Endodermal cell (in vitro differentiated cells): ENCODE measurements at regions not wholly inside any gene's neighbourhood (a gene's known extent, or its start where the extent isn't known, plus 50 kb on each side); places are given as distances from the start of the nearest gene placed in this dataset.

ENCODE experiments used
- DNase-seq: peaks from one replicate; pipeline ENCODE4 v3.0.0-alpha.2; 2017
- H3K27ac ChIP-seq: 2 replicates; pipeline ENCODE4 v1.5.1; 2013; ENCODE audit warnings: mild to moderate bottlenecking, low read depth, low read length, moderate library complexity
- H3K27me3 ChIP-seq: 2 replicates; pipeline ENCODE4 v1.6.1; 2013; ENCODE audit warnings: mild to moderate bottlenecking, low read length, moderate library complexity; ENCODE audit not compliant: insufficient read depth, control insufficient read depth, poor library complexity, severe bottlenecking
- H3K36me3 ChIP-seq: 2 replicates; pipeline ENCODE4 v1.7.0; 2013; ENCODE audit warnings: mild to moderate bottlenecking, low read length, moderate library complexity; ENCODE audit not compliant: control insufficient read depth, insufficient read depth
- H3K4me1 ChIP-seq: one replicate; pipeline ENCODE4 v1.7.0; 2013; ENCODE audit warnings: low read length; ENCODE audit not compliant: control insufficient read depth, insufficient read depth
- H3K4me3 ChIP-seq: 2 replicates; pipeline ENCODE4 v1.5.1; 2013; ENCODE audit warnings: mild to moderate bottlenecking, low read length, moderate library complexity
- H3K9ac ChIP-seq: 2 replicates; pipeline ENCODE4 v1.6.1; 2013; ENCODE audit warnings: mild to moderate bottlenecking, low read length, moderate library complexity; ENCODE audit not compliant: poor library complexity, severe bottlenecking; ENCODE audit errors: extremely low read depth
- H3K9me3 ChIP-seq: 2 replicates; pipeline ENCODE4 v1.6.1; 2013; ENCODE audit warnings: mild to moderate bottlenecking, low read length, moderate library complexity; ENCODE audit not compliant: control insufficient read depth
- H3K27ac Mint-ChIP-seq: 2 replicates; pipeline ENCODE4 v1.8.0; 2020; ENCODE audit warnings: mixed read lengths
- H3K27me3 Mint-ChIP-seq: 2 replicates; pipeline ENCODE4 v1.8.0; 2021; ENCODE audit warnings: mild to moderate bottlenecking, mixed read lengths; ENCODE audit not compliant: insufficient read depth
- H3K36me3 Mint-ChIP-seq: 2 replicates; pipeline ENCODE4 v1.8.0; 2020; ENCODE audit warnings: low read depth, mixed read lengths
- H3K4me1 Mint-ChIP-seq: 2 replicates; pipeline ENCODE4 v1.8.0; 2020; ENCODE audit warnings: mixed read lengths
- H3K4me3 Mint-ChIP-seq: 2 replicates; pipeline ENCODE4 v1.8.0; 2020; ENCODE audit warnings: mild to moderate bottlenecking, moderate library complexity, mixed read lengths
- H3K9me3 Mint-ChIP-seq: 2 replicates; pipeline ENCODE4 v1.8.0; 2020; ENCODE audit warnings: mild to moderate bottlenecking, mixed read lengths
- CTCF ChIP-seq: fragments of 200-600 bp; sonication (generic); conservative IDR thresholded peaks from 2 replicates; pipeline ENCODE4 v1.5.0; 2021; ENCODE audit warnings: antibody characterized with exemption, mild to moderate bottlenecking
- WGBS, 2 experiments: methylation state at CpG; one replicate each; pipeline versions ENCODE4 v1.1.5 to v1.1.7; 2013; ENCODE audit warnings: missing lambda C conversion rate in 2 of 2, mixed read lengths in 1 of 2; ENCODE audit not compliant: insufficient coverage in 1 of 2, insufficient read length in 1 of 2; 5-methylcytosine and 5-hydroxymethylcytosine counted together

- H3K4me3 Mint-ChIP-seq: no peak overlapping the region
- no peak for TF ChIP-seq CTCF
- WGBS, 2 experiments: no CpG with 5 or more reads among the region's 1 CpG
- peaks cover 4% of the 10 kb centered on the region for H3K4me1 Mint-ChIP-seq
- H3K36me3 Mint-ChIP-seq: no peaks in the 10 kb centered on the region
- H3K27ac Mint-ChIP-seq: no peak overlapping the region
- Histone ChIP-seq H3K27ac (no peak overlapping the region), H3K27me3 (no peaks in the 10 kb centered on the region), H3K4me3 (no peak overlapping the region), H3K9me3 (no peaks in the 10 kb centered on the region), H3K4me1 (no peaks in the 10 kb centered on the region), H3K9ac (no peak overlapping the region), H3K36me3 (no peaks in the 10 kb centered on the region)
- DNase-seq: no peak
- no peaks in the 10 kb centered on the region for H3K27me3 Mint-ChIP-seq
- no peaks in the 10 kb centered on the region for H3K9me3 Mint-ChIP-seq
Observed at GRCh38 chr4:125983168-125983567, 668.4 kb downstream of the FAT4 start.

- Mint-ChIP-seq H3K27me3 (no peaks in the 10 kb centered on the region), H3K27ac (no peak overlapping the region), H3K9me3 (no peaks in the 10 kb centered on the region), H3K4me3 (no peak overlapping the region), H3K4me1 (peaks cover 4% of the 10 kb centered on the region), H3K36me3 (no peaks in the 10 kb centered on the region)
- no peaks in the 10 kb centered on the region for H3K27me3 ChIP-seq
- TF ChIP-seq CTCF: no peak
- no peak overlapping the region for H3K27ac ChIP-seq
- no peaks in the 10 kb centered on the region for H3K4me1 ChIP-seq
- no peaks in the 10 kb centered on the region for H3K9me3 ChIP-seq
- WGBS, 2 experiments: 0 to 58% methylated on average over 1 to 3 of the region's 3 CpGs
- no peak overlapping the region for H3K9ac ChIP-seq
- no peak overlapping the region for H3K4me3 ChIP-seq
- no peaks in the 10 kb centered on the region for H3K36me3 ChIP-seq
- DNase-seq: peak; percentile 88
Observed at GRCh38 chr4:125985856-125986255, 671.1 kb downstream of the FAT4 start.

GRCh38 chr4:125986307-125986706 is 671.6 kb downstream of the FAT4 start:
- no peak for DNase-seq
- Histone ChIP-seq H3K9me3 (no peaks in the 10 kb centered on the region), H3K36me3 (no peaks in the 10 kb centered on the region), H3K27me3 (no peaks in the 10 kb centered on the region), H3K27ac (no peak overlapping the region), H3K4me3 (no peak overlapping the region), H3K9ac (no peak overlapping the region), H3K4me1 (no peaks in the 10 kb centered on the region)
- WGBS, 2 experiments: 93 to 95% methylated on average over 7 of the region's 7 CpGs
- H3K36me3 Mint-ChIP-seq: no peaks in the 10 kb centered on the region
- no peak for TF ChIP-seq CTCF
- no peaks in the 10 kb centered on the region for H3K9me3 Mint-ChIP-seq
- no peak overlapping the region for H3K4me3 Mint-ChIP-seq
- peaks cover 5% of the 10 kb centered on the region for H3K4me1 Mint-ChIP-seq
- H3K27ac Mint-ChIP-seq: no peak overlapping the region
- H3K27me3 Mint-ChIP-seq: no peaks in the 10 kb centered on the region
